ENCODE measurements at regions not wholly inside any gene's neighbourhood (a gene's known extent, or its start where the extent isn't known, plus 50 kb on each side); places are given as distances from the start of the nearest gene placed in this dataset.

DNA sequence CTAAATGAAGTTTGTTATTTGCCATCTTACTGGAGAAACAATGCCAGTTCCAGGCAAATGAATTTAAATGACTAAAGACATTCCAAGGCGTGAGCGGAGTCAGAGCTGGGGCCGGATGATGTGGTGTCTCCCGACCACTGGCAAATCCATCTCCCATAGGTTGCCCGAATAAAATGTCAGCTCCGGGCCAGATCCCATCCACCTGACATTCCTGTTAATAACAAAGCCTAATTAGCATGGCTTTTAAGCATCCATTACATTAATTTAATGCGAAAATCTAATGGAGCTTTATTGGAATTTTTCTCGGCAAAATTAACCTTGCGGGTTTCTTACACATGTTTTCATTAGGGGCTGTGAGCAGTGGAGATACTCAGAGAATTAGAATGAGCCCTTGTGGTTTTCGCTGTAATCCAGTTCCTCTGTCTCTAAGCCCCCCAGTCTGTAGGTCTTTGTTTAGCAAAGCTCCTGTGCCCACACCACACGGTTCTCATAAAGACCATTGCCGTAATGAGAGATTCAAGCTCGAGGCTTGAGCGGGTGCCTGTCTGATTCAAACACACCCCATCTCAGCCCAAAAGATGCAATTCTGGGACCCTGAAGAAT is 123.3 kb downstream of the CCT6B start:
- WGBS = 93% methylated on average over 14 of the region's 14 CpGs
- no peak overlapping the region for H3K4me3 ChIP-seq (ENCODE audit: low read length in 2 of 2)
- DNase-seq (ENCODE audit: low read depth in 6 of 9, low spot score in 9 of 9) = no peak

DNA sequence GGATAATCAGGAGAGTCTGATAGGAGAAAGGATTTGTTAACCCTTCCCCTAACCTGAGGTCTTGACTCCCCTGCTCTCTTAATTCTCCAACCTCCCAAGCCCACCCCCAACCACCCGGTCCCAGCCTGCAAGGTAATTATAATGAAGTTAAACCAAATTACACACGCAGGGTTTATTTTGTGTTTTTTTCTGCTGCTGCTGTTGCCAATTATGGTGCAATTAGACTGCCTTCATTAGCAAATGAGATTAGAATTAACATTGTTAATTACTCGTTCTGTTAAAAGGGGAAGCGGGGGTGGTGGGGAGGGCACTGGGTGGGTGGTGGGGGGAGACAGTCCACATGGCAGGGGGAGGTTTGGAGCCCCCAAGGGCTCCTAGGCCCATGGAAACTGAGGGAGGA is 128.9 kb downstream of the CCT6B start:
- Histone ChIP-seq H3K36me3 (ENCODE audit: control insufficient read depth in 2 of 2, insufficient read depth in 2 of 2, low read length in 1 of 2) (no peaks in the 10 kb centered on the region), H3K9me3 (ENCODE audit: control insufficient read depth in 2 of 2, insufficient read depth in 1 of 2, low read length in 1 of 2) (no peaks in the 10 kb centered on the region), H3K4me1 (ENCODE audit: control insufficient read depth in 2 of 2, insufficient read depth in 2 of 2, low read length in 2 of 2) (no peaks in the 10 kb centered on the region), H3K27me3 (ENCODE audit: control insufficient read depth in 2 of 2, insufficient read depth in 1 of 2, low read length in 1 of 2) (no peaks in the 10 kb centered on the region), H3K27ac (ENCODE audit: low read depth in 1 of 2, low read length in 1 of 2) (no peak overlapping the region), H3K4me3 (ENCODE audit: low read length in 2 of 2) (no peak overlapping the region)
- 76% methylated on average over 4 of the region's 4 CpGs for WGBS
- DNase-seq (ENCODE audit: low read depth in 6 of 9, low spot score in 9 of 9) = no peak

More for the DNA sequence above, 123.3 kb downstream of the CCT6B start:
- no peaks in the 10 kb centered on the region for H3K9me3 ChIP-seq (ENCODE audit: control insufficient read depth in 2 of 2, insufficient read depth in 1 of 2, low read length in 1 of 2)
- no peaks in the 10 kb centered on the region for H3K36me3 ChIP-seq (ENCODE audit: control insufficient read depth in 2 of 2, insufficient read depth in 2 of 2, low read length in 1 of 2)
- no peaks in the 10 kb centered on the region for H3K27me3 ChIP-seq (ENCODE audit: control insufficient read depth in 2 of 2, insufficient read depth in 1 of 2, low read length in 1 of 2)
- no peak overlapping the region for H3K27ac ChIP-seq (ENCODE audit: low read depth in 1 of 2, low read length in 1 of 2)
- no peaks in the 10 kb centered on the region for H3K4me1 ChIP-seq (ENCODE audit: control insufficient read depth in 2 of 2, insufficient read depth in 2 of 2, low read length in 2 of 2)

DNA sequence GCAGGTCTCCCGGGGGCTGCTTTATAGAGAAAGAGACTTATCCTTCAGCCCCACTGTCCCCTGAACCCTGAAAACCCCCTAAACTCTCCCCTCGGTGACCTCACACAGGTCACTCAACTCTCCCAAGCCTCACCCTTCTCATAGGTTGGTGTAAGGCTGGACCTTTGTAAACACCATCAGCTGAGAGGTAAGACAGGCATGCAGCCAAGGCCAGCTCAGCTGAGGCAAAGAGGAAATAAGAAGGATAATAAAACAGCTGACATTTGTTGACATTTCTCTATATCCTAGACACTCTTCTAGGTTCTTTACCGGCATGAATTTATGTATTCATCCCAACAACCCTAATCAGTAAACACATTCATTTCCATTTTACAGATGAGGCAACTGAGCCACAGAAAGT is 134.3 kb downstream of the CCT6B start:
- Histone ChIP-seq H3K9me3 (ENCODE audit: control insufficient read depth in 2 of 2, insufficient read depth in 1 of 2, low read length in 1 of 2) (no peaks in the 10 kb centered on the region), H3K27ac (ENCODE audit: low read depth in 1 of 2, low read length in 1 of 2) (no peak overlapping the region), H3K36me3 (ENCODE audit: control insufficient read depth in 2 of 2, insufficient read depth in 2 of 2, low read length in 1 of 2) (no peaks in the 10 kb centered on the region), H3K4me3 (ENCODE audit: low read length in 2 of 2) (no peak overlapping the region), H3K27me3 (ENCODE audit: control insufficient read depth in 2 of 2, insufficient read depth in 1 of 2, low read length in 1 of 2) (peaks cover 0 to 4% of the 10 kb centered on the region in 2 donors), H3K4me1 (ENCODE audit: control insufficient read depth in 2 of 2, insufficient read depth in 2 of 2, low read length in 2 of 2) (no peaks in the 10 kb centered on the region)
- no peak for DNase-seq (ENCODE audit: low read depth in 6 of 9, low spot score in 9 of 9)
- WGBS = 90% methylated on average over 3 of the region's 3 CpGs

DNA sequence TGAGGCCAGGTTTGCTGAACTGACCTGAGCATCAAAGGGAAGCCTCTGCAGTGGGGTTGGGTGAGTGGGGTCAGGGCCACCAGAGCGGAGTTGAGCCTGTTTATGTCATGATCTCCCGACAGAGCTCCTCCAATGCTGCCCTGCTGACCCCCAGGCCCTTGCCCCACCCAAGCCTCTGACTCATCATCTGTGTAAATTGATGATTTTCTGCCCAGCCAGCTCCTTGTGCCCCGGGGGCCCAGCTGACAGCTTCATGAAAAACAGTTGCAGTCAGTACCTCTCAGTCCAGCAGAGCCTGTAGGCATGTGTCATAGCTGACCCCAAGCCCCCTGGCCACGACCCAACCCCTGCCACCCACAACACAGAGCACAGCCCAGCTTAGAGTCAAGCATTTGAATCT is 134.9 kb downstream of the CCT6B start:
- Histone ChIP-seq H3K4me1 (ENCODE audit: control insufficient read depth in 2 of 2, insufficient read depth in 2 of 2, low read length in 2 of 2) (no peaks in the 10 kb centered on the region), H3K36me3 (ENCODE audit: control insufficient read depth in 2 of 2, insufficient read depth in 2 of 2, low read length in 1 of 2) (no peaks in the 10 kb centered on the region), H3K27me3 (ENCODE audit: control insufficient read depth in 2 of 2, insufficient read depth in 1 of 2, low read length in 1 of 2) (peaks cover 0 to 6% of the 10 kb centered on the region in 2 donors), H3K27ac (ENCODE audit: low read depth in 1 of 2, low read length in 1 of 2) (no peak overlapping the region), H3K9me3 (ENCODE audit: control insufficient read depth in 2 of 2, insufficient read depth in 1 of 2, low read length in 1 of 2) (no peaks in the 10 kb centered on the region), H3K4me3 (ENCODE audit: low read length in 2 of 2) (no peak overlapping the region)
- no peak for DNase-seq (ENCODE audit: low read depth in 6 of 9, low spot score in 9 of 9)
- 76% methylated on average over 4 of the region's 4 CpGs for WGBS

DNA sequence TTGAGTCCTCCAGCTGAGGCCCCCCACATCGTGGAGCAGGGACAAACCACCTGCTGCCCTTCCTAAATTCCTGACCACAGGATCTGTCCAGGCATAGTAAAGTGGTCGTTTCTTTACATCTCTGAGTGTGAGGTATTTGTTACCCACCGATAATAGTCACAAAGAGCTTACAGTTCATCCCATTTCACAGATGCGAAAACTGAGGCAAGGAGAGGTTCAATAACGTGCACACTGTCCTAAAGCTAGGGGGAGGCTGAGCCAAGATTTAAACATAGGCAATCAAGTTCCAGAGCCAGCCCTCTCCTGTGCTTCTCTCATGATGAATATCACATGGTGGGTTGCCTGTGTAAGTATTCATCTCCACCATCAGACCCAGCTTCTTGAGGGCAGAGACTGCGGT is 135.4 kb downstream of the CCT6B start:
- Histone ChIP-seq H3K36me3 (ENCODE audit: control insufficient read depth in 2 of 2, insufficient read depth in 2 of 2, low read length in 1 of 2) (no peaks in the 10 kb centered on the region), H3K9me3 (ENCODE audit: control insufficient read depth in 2 of 2, insufficient read depth in 1 of 2, low read length in 1 of 2) (no peaks in the 10 kb centered on the region), H3K27me3 (ENCODE audit: control insufficient read depth in 2 of 2, insufficient read depth in 1 of 2, low read length in 1 of 2) (peaks cover 0 to 6% of the 10 kb centered on the region in 2 donors), H3K4me3 (ENCODE audit: low read length in 2 of 2) (no peak overlapping the region), H3K27ac (ENCODE audit: low read depth in 1 of 2, low read length in 1 of 2) (no peak overlapping the region), H3K4me1 (ENCODE audit: control insufficient read depth in 2 of 2, insufficient read depth in 2 of 2, low read length in 2 of 2) (no peaks in the 10 kb centered on the region)
- DNase-seq (ENCODE audit: low read depth in 6 of 9, low spot score in 9 of 9) = no peak
- WGBS = 89% methylated on average over 6 of the region's 6 CpGs

DNA sequence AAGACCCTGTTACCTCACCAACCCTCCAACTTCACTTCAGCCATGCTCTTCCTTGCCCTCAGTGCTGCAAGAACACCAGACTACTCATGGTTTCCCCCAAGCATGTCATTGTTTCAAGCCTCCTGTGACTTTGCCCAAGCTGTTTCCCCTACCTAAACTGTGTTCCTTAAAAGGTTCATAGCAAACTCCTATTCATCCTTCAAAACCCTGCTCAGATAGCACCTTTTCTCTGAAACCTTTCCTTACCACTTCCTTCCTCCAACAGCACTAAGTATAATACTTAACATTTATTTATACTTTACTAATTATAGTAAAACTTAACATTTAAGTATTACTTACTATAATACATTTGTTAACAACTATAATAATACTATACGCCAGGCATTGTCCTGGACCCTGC is 136.2 kb downstream of the CCT6B start:
- no peak for DNase-seq (ENCODE audit: low read depth in 6 of 9, low spot score in 9 of 9)
- WGBS = 98% methylated on average over 1 of the region's 1 CpG
- no peak overlapping the region for H3K4me3 ChIP-seq (ENCODE audit: low read length in 2 of 2)
- no peaks in the 10 kb centered on the region for H3K4me1 ChIP-seq (ENCODE audit: control insufficient read depth in 2 of 2, insufficient read depth in 2 of 2, low read length in 2 of 2)
- no peaks in the 10 kb centered on the region for H3K36me3 ChIP-seq (ENCODE audit: control insufficient read depth in 2 of 2, insufficient read depth in 2 of 2, low read length in 1 of 2)
- H3K9me3 ChIP-seq (ENCODE audit: control insufficient read depth in 2 of 2, insufficient read depth in 1 of 2, low read length in 1 of 2) = no peaks in the 10 kb centered on the region
- no peak overlapping the region for H3K27ac ChIP-seq (ENCODE audit: low read depth in 1 of 2, low read length in 1 of 2)
- peaks cover 0 to 6% of the 10 kb centered on the region in 2 donors for H3K27me3 ChIP-seq (ENCODE audit: control insufficient read depth in 2 of 2, insufficient read depth in 1 of 2, low read length in 1 of 2)

DNA sequence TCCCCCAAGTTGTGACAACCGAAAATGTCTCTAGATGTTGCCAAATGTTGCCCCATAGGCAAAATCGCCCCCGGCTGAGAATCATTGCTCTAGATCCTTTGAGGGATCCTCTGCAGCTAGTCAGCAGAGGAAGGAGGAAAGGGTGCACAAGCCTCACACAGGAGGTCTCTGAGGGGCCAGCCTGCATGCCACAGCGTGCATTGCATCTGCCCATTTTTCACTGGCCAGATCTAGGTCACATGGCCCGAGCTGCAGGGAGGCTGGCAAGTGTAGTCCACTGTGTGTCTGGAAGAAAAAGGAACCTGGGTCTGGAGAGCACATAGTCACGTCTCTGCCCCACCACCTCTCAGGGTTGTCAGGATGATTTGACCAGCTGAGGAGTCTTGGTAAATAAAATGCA is 138.2 kb downstream of the CCT6B start:
- H3K9me3 ChIP-seq (ENCODE audit: control insufficient read depth in 2 of 2, insufficient read depth in 1 of 2, low read length in 1 of 2) = no peaks in the 10 kb centered on the region
- no peak overlapping the region for H3K27ac ChIP-seq (ENCODE audit: low read depth in 1 of 2, low read length in 1 of 2)
- 88% methylated on average over 6 of the region's 6 CpGs for WGBS
- no peak for DNase-seq (ENCODE audit: low read depth in 6 of 9, low spot score in 9 of 9)
- no peak overlapping the region for H3K4me3 ChIP-seq (ENCODE audit: low read length in 2 of 2)
- H3K27me3 ChIP-seq (ENCODE audit: control insufficient read depth in 2 of 2, insufficient read depth in 1 of 2, low read length in 1 of 2) = peaks cover 0 to 6% of the 10 kb centered on the region in 2 donors
- no peaks in the 10 kb centered on the region for H3K4me1 ChIP-seq (ENCODE audit: control insufficient read depth in 2 of 2, insufficient read depth in 2 of 2, low read length in 2 of 2)
- H3K36me3 ChIP-seq (ENCODE audit: control insufficient read depth in 2 of 2, insufficient read depth in 2 of 2, low read length in 1 of 2) = no peaks in the 10 kb centered on the region

DNA sequence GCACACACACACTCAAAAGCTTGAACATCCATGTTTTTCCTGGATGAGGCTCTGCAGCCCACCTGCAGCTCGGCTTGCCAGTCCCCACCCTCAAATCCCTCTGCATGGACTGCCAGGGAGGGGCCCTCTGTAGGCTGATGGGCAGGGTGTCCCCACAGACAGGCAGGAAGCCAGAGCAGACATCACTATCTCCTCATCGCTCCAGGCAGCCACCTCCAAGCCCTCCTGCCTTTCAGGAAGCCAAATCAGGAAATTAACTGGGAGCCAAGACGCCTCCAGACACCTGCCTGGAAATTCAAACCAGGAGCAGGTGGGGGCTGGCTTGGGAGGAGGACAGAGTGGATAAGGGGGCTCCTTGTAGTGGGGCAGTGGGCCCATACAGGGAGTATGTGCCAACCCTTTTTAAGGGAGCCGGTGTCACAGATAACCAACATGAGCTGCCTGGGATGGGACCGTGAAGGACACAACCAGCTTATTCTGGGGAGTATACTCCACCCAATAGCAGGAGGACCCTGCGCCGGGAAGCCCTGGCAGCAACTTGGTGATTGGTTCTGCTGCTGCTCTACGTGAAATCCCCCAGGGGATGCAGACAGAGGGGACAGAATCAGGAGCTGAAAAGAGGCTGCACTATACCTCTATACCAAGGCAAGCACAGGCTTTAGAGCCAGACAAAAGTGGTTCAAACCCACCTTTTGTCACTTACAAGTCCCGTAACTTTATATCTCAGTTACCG is 139.1 kb downstream of the CCT6B start:
- H3K36me3 ChIP-seq (ENCODE audit: control insufficient read depth in 2 of 2, insufficient read depth in 2 of 2, low read length in 1 of 2) = no peaks in the 10 kb centered on the region
- no peaks in the 10 kb centered on the region for H3K4me1 ChIP-seq (ENCODE audit: control insufficient read depth in 2 of 2, insufficient read depth in 2 of 2, low read length in 2 of 2)
- H3K27me3 ChIP-seq (ENCODE audit: control insufficient read depth in 2 of 2, insufficient read depth in 1 of 2, low read length in 1 of 2) = peaks cover 0 to 6% of the 10 kb centered on the region in 2 donors
- H3K9me3 ChIP-seq (ENCODE audit: control insufficient read depth in 2 of 2, insufficient read depth in 1 of 2, low read length in 1 of 2) = no peaks in the 10 kb centered on the region
- H3K27ac ChIP-seq (ENCODE audit: low read depth in 1 of 2, low read length in 1 of 2) = no peak overlapping the region
- DNase-seq (ENCODE audit: low read depth in 6 of 9, low spot score in 9 of 9) = no peak
- H3K4me3 ChIP-seq (ENCODE audit: low read length in 2 of 2) = no peak overlapping the region
- WGBS = 86% methylated on average over 10 of the region's 10 CpGs

DNA sequence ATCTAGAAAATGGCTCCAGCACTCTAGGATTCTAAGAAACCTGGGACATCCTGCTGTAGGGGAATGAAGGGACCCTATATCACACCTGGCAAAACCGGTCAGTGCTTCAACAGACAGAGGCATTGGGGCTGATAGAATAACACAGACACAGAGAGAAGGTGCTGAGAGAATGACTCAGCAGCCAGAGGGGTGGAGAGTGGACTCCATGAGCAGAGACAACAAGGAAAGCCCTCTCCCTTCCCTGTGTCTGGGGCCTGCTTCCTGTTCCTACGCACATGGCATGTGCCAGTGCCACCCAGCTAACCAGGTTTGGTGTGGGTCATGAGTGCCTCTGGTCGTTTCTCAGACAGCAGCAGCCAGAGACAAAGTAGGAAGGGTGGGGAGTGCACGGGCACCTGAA is 140.3 kb downstream of the CCT6B start:
- Histone ChIP-seq H3K4me1 (ENCODE audit: control insufficient read depth in 2 of 2, insufficient read depth in 2 of 2, low read length in 2 of 2) (no peaks in the 10 kb centered on the region), H3K9me3 (ENCODE audit: control insufficient read depth in 2 of 2, insufficient read depth in 1 of 2, low read length in 1 of 2) (no peaks in the 10 kb centered on the region), H3K27me3 (ENCODE audit: control insufficient read depth in 2 of 2, insufficient read depth in 1 of 2, low read length in 1 of 2) (peaks cover 0 to 6% of the 10 kb centered on the region in 2 donors), H3K36me3 (ENCODE audit: control insufficient read depth in 2 of 2, insufficient read depth in 2 of 2, low read length in 1 of 2) (no peaks in the 10 kb centered on the region), H3K27ac (ENCODE audit: low read depth in 1 of 2, low read length in 1 of 2) (no peak overlapping the region), H3K4me3 (ENCODE audit: low read length in 2 of 2) (no peak overlapping the region)
- DNase-seq (ENCODE audit: low read depth in 6 of 9, low spot score in 9 of 9) = no peak
- 28% methylated on average over 4 of the region's 4 CpGs for WGBS
